SK-N-SH treated with all-trans-retinoic acid at 6 μM for 48 hours (cell line): ENCODE measurements at regions not wholly inside any gene's neighbourhood (a gene's known extent, or its start where the extent isn't known, plus 50 kb on each side); places are given as distances from the start of the nearest gene placed in this dataset.

Experiments
- ATAC-seq: fragments of 200-7000 bp; cut with Tn5 transposase; 3 replicates; pipeline ENCODE4 v1.9.1; 2020; ENCODE audit warnings: mild to moderate bottlenecking, moderate library complexity
- ARNTL ChIP-seq: fragments of 450-650 bp; formaldehyde crosslinking; IDR thresholded peaks from 2 replicates; pipeline ENCODE4 v1.5.0; 2020; ENCODE audit warnings: low read depth, mild to moderate bottlenecking, moderate library complexity, borderline replicate concordance
- CREB5 ChIP-seq: fragments of 250-450 bp; sonication (Bioruptor Pico); IDR thresholded peaks from 2 replicates; pipeline ENCODE4 v1.5.1; 2020; ENCODE audit warnings: low read depth, mild to moderate bottlenecking, moderate library complexity
- CSDC2 ChIP-seq: fragments of 250-450 bp; sonication (Bioruptor Pico); IDR thresholded peaks from 2 replicates; pipeline ENCODE4 v1.5.0; 2020; ENCODE audit warnings: mild to moderate bottlenecking, moderate library complexity
- CSRNP3 ChIP-seq: fragments of 250-450 bp; sonication (Bioruptor Pico); IDR thresholded peaks from 2 replicates; pipeline ENCODE4 v1.5.1; 2021; ENCODE audit warnings: mild to moderate bottlenecking, moderate library complexity
- ESRRG ChIP-seq: fragments of 250-450 bp; sonication (Bioruptor Pico); IDR thresholded peaks from 2 replicates; pipeline ENCODE4 v1.6.1; 2021; ENCODE audit warnings: mild to moderate bottlenecking
- GLIS3 ChIP-seq: fragments of 250-450 bp; sonication (Bioruptor Pico); IDR thresholded peaks from 2 replicates; pipeline ENCODE4 v1.5.0; 2020; ENCODE audit warnings: mild to moderate bottlenecking, moderate library complexity
- ISL1 ChIP-seq: fragments of 250-450 bp; sonication (Bioruptor Pico); IDR thresholded peaks from 2 replicates; pipeline ENCODE4 v2.1.2; 2022; ENCODE audit warnings: mild to moderate bottlenecking, moderate library complexity
- OSR1 ChIP-seq: fragments of 250-450 bp; sonication (Bioruptor Pico); IDR thresholded peaks from 2 replicates; pipeline ENCODE4 v1.8.0; 2022; ENCODE audit warnings: moderate library complexity, mild to moderate bottlenecking, inconsistent platforms
- PPARA ChIP-seq: fragments of 250-450 bp; sonication (Bioruptor Pico); IDR thresholded peaks from 2 replicates; pipeline ENCODE4 v1.5.0; 2020; ENCODE audit warnings: mild to moderate bottlenecking, borderline replicate concordance
- RARB ChIP-seq: fragments of 250-450 bp; sonication (Bioruptor Pico); IDR thresholded peaks from 2 replicates; pipeline ENCODE4 v1.8.0; 2021; ENCODE audit warnings: mild to moderate bottlenecking, moderate library complexity
- SNAI2 ChIP-seq: fragments of 250-450 bp; sonication (Bioruptor Pico); IDR thresholded peaks from 2 replicates; pipeline ENCODE4 v1.5.0; 2020; ENCODE audit warnings: mild to moderate bottlenecking, moderate library complexity
- TCF4 ChIP-seq: fragments of 250-450 bp; sonication (Bioruptor Pico); IDR thresholded peaks from 2 replicates; pipeline ENCODE4 v1.8.0; 2021; ENCODE audit warnings: mild to moderate bottlenecking, moderate library complexity, borderline replicate concordance
- TOX ChIP-seq: fragments of 250-450 bp; sonication (Bioruptor Pico); IDR thresholded peaks from 2 replicates; pipeline ENCODE4 v1.8.0; 2021; ENCODE audit warnings: mild to moderate bottlenecking, moderate library complexity, borderline replicate concordance
- ZC3H10 ChIP-seq: fragments of 250-450 bp; sonication (Bioruptor Pico); IDR thresholded peaks from 2 replicates; pipeline ENCODE4 v1.5.1; 2021; ENCODE audit warnings: mild to moderate bottlenecking, moderate library complexity
- ZFP3 ChIP-seq: fragments of 250-450 bp; sonication (Bioruptor Pico); IDR thresholded peaks from 2 replicates; pipeline ENCODE4 v1.5.0; 2020; ENCODE audit warnings: mild to moderate bottlenecking, moderate library complexity
- ZFP30 ChIP-seq: fragments of 450-650 bp; formaldehyde crosslinking; IDR thresholded peaks from 2 replicates; pipeline ENCODE4 v1.5.0; 2022; ENCODE audit warnings: mild to moderate bottlenecking, moderate library complexity
- ZNF565 ChIP-seq: fragments of 450-650 bp; formaldehyde crosslinking; conservative IDR thresholded peaks from 2 replicates; pipeline ENCODE4 v1.5.0; 2020; ENCODE audit warnings: low read depth, mild to moderate bottlenecking, moderate library complexity
- ZNF70 ChIP-seq: fragments of 450-650 bp; formaldehyde crosslinking; IDR thresholded peaks from 2 replicates; pipeline ENCODE4 v1.5.0; 2020; ENCODE audit warnings: mild to moderate bottlenecking, moderate library complexity
- ZNF8 ChIP-seq: fragments of 450-650 bp; formaldehyde crosslinking; IDR thresholded peaks from 2 replicates; pipeline ENCODE4 v1.5.0; 2020; ENCODE audit warnings: mild to moderate bottlenecking, moderate library complexity
- TF ChIP-seq, protein P1 (sequence below): fragments of 250-450 bp; sonication (Bioruptor Pico); IDR thresholded peaks from 2 replicates; pipeline ENCODE4 v1.8.0; 2020; ENCODE audit warnings: mild to moderate bottlenecking, moderate library complexity, borderline replicate concordance
- TF ChIP-seq, protein P2 (sequence below): fragments of 250-450 bp; sonication (Bioruptor Pico); IDR thresholded peaks from 2 replicates; pipeline ENCODE4 v1.8.0; 2021; ENCODE audit warnings: low read depth, mild to moderate bottlenecking, moderate library complexity, borderline replicate concordance
- TF ChIP-seq, protein P3 (sequence below): fragments of 250-450 bp; sonication (Bioruptor Pico); IDR thresholded peaks from 2 replicates; pipeline ENCODE4 v1.5.0; 2020; ENCODE audit warnings: mild to moderate bottlenecking, moderate library complexity

- TF ChIP-seq CREB5 = no peak
- TF ChIP-seq ISL1 (CRISPR knock-in tag) = no peak
- TF ChIP-seq CSDC2 = no peak
- no peak for TF ChIP-seq ZNF565 (CRISPR knock-in tag)
- TF ChIP-seq, protein P1, sequence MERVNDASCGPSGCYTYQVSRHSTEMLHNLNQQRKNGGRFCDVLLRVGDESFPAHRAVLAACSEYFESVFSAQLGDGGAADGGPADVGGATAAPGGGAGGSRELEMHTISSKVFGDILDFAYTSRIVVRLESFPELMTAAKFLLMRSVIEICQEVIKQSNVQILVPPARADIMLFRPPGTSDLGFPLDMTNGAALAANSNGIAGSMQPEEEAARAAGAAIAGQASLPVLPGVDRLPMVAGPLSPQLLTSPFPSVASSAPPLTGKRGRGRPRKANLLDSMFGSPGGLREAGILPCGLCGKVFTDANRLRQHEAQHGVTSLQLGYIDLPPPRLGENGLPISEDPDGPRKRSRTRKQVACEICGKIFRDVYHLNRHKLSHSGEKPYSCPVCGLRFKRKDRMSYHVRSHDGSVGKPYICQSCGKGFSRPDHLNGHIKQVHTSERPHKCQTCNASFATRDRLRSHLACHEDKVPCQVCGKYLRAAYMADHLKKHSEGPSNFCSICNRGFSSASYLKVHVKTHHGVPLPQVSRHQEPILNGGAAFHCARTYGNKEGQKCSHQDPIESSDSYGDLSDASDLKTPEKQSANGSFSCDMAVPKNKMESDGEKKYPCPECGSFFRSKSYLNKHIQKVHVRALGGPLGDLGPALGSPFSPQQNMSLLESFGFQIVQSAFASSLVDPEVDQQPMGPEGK (CRISPR knock-in tag) = no peak
- TF ChIP-seq ZFP30 (CRISPR knock-in tag) = no peak
- no peak for TF ChIP-seq GLIS3 (CRISPR knock-in tag)
- TF ChIP-seq, protein P2, sequence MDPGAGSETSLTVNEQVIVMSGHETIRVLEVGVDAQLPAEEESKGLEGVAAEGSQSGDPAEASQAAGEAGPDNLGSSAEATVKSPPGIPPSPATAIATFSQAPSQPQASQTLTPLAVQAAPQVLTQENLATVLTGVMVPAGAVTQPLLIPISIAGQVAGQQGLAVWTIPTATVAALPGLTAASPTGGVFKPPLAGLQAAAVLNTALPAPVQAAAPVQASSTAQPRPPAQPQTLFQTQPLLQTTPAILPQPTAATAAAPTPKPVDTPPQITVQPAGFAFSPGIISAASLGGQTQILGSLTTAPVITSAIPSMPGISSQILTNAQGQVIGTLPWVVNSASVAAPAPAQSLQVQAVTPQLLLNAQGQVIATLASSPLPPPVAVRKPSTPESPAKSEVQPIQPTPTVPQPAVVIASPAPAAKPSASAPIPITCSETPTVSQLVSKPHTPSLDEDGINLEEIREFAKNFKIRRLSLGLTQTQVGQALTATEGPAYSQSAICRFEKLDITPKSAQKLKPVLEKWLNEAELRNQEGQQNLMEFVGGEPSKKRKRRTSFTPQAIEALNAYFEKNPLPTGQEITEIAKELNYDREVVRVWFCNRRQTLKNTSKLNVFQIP (CRISPR knock-in tag) = no peak
- TF ChIP-seq RARB (CRISPR knock-in tag) = no peak
- no peak for TF ChIP-seq OSR1 (CRISPR knock-in tag)
- TF ChIP-seq ARNTL (CRISPR knock-in tag) = no peak
- no peak for TF ChIP-seq ZC3H10
- no peak for TF ChIP-seq CSRNP3
- no peak for TF ChIP-seq TOX (CRISPR knock-in tag)
- no peak for TF ChIP-seq ESRRG (CRISPR knock-in tag)
- TF ChIP-seq ZFP3 (CRISPR knock-in tag) = no peak
- TF ChIP-seq SNAI2 (CRISPR knock-in tag) = no peak
- TF ChIP-seq PPARA (CRISPR knock-in tag) = no peak
- ATAC-seq = no peak
Observed at GRCh38 chr10:105611244-105611798, 970.2 kb downstream of the SORCS3 start.

- no peak for ATAC-seq
- TF ChIP-seq TCF4 (CRISPR knock-in tag) = no peak
- no peak for TF ChIP-seq ZFP30 (CRISPR knock-in tag)
- no peak for TF ChIP-seq SNAI2 (CRISPR knock-in tag)
- no peak for TF ChIP-seq CREB5
- no peak for TF ChIP-seq ZFP3 (CRISPR knock-in tag)
- TF ChIP-seq TOX (CRISPR knock-in tag) = no peak
- TF ChIP-seq ZNF8 (CRISPR knock-in tag) = no peak
- TF ChIP-seq, protein P3, sequence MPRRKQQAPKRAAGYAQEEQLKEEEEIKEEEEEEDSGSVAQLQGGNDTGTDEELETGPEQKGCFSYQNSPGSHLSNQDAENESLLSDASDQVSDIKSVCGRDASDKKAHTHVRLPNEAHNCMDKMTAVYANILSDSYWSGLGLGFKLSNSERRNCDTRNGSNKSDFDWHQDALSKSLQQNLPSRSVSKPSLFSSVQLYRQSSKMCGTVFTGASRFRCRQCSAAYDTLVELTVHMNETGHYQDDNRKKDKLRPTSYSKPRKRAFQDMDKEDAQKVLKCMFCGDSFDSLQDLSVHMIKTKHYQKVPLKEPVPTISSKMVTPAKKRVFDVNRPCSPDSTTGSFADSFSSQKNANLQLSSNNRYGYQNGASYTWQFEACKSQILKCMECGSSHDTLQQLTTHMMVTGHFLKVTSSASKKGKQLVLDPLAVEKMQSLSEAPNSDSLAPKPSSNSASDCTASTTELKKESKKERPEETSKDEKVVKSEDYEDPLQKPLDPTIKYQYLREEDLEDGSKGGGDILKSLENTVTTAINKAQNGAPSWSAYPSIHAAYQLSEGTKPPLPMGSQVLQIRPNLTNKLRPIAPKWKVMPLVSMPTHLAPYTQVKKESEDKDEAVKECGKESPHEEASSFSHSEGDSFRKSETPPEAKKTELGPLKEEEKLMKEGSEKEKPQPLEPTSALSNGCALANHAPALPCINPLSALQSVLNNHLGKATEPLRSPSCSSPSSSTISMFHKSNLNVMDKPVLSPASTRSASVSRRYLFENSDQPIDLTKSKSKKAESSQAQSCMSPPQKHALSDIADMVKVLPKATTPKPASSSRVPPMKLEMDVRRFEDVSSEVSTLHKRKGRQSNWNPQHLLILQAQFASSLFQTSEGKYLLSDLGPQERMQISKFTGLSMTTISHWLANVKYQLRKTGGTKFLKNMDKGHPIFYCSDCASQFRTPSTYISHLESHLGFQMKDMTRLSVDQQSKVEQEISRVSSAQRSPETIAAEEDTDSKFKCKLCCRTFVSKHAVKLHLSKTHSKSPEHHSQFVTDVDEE (CRISPR knock-in tag) = no peak
- TF ChIP-seq PPARA (CRISPR knock-in tag) = no peak
- TF ChIP-seq ZNF70 (CRISPR knock-in tag) = no peak
- TF ChIP-seq ARNTL (CRISPR knock-in tag) = no peak
- TF ChIP-seq, protein P2 (CRISPR knock-in tag) = no peak
- no peak for TF ChIP-seq ZC3H10
- no peak for TF ChIP-seq ISL1 (CRISPR knock-in tag)
- TF ChIP-seq RARB (CRISPR knock-in tag) = no peak
- TF ChIP-seq OSR1 (CRISPR knock-in tag) = no peak
- TF ChIP-seq ESRRG (CRISPR knock-in tag) = no peak
- no peak for TF ChIP-seq CSDC2
Observed at GRCh38 chr10:105609451-105609850, 968.4 kb downstream of the SORCS3 start.
